A549 (cell line): ENCODE measurements at regions not wholly inside any gene's neighbourhood (a gene's known extent, or its start where the extent isn't known, plus 50 kb on each side); places are given as distances from the start of the nearest gene placed in this dataset.

Source experiments
- HDAC2 ChIP-seq: fragments of 200-600 bp; sonication (generic); IDR thresholded peaks from 2 replicates; pipeline ENCODE4 v1.6.1; 2016
- HMGXB4 ChIP-seq: fragments of 250-450 bp; sonication (Bioruptor Pico); IDR thresholded peaks from 2 replicates; pipeline ENCODE4 v1.5.0; 2021; ENCODE audit warnings: mild to moderate bottlenecking, moderate library complexity, borderline replicate concordance
- MAFK ChIP-seq: fragments of 450-650 bp; IDR thresholded peaks from 2 replicates; pipeline ENCODE4 v1.6.1; 2014; ENCODE audit not compliant: partially characterized antibody
- MYC ChIP-seq: IDR thresholded peaks from 2 replicates; pipeline ENCODE4 v1.6.1; 2012; ENCODE audit warnings: mild to moderate bottlenecking, inconsistent platforms, low read length, improper control_type of control experiment, borderline replicate concordance
- NPAS2 ChIP-seq: fragments of 250-450 bp; sonication (Bioruptor Pico); IDR thresholded peaks from 2 replicates; pipeline ENCODE4 v1.8.0; 2022; ENCODE audit warnings: mild to moderate bottlenecking, moderate library complexity, borderline replicate concordance
- PHF8 ChIP-seq: fragments of 200-600 bp; sonication (generic); IDR thresholded peaks from 2 replicates; pipeline ENCODE4 v1.6.1; 2016; ENCODE audit warnings: low read depth, mild to moderate bottlenecking, antibody characterized with exemption, moderate library complexity, borderline replicate concordance
- POLR2AphosphoS2 ChIP-seq: conservative IDR thresholded peaks from 2 replicates; pipeline ENCODE4 v1.6.1; 2012; ENCODE audit warnings: low read length, improper control_type of control experiment, inconsistent platforms
- RFX5 ChIP-seq: fragments of 450-650 bp; IDR thresholded peaks from 2 replicates; pipeline ENCODE4 v1.7.1; 2014; ENCODE audit warnings: antibody characterized with exemption, mild to moderate bottlenecking, moderate library complexity
- ZC3H11A ChIP-seq: fragments of 450-650 bp; IDR thresholded peaks from 2 replicates; pipeline ENCODE4 v1.6.1; 2014; ENCODE audit warnings: antibody characterized with exemption, mild to moderate bottlenecking
- TF ChIP-seq, protein P1 (sequence below): fragments of >200 bp; sonication (Bioruptor Twin); formaldehyde crosslinking; IDR thresholded peaks from 3 replicates; pipeline ENCODE4 v1.5.1; 2016
- TF ChIP-seq, protein P2 (sequence below): IDR thresholded peaks from 2 replicates; pipeline ENCODE4 v1.6.1; 2012
- TF ChIP-seq, protein P3 (sequence below): IDR thresholded peaks from 2 replicates; pipeline ENCODE4 v1.6.1; 2012; ENCODE audit warnings: low read depth, borderline replicate concordance

DNA sequence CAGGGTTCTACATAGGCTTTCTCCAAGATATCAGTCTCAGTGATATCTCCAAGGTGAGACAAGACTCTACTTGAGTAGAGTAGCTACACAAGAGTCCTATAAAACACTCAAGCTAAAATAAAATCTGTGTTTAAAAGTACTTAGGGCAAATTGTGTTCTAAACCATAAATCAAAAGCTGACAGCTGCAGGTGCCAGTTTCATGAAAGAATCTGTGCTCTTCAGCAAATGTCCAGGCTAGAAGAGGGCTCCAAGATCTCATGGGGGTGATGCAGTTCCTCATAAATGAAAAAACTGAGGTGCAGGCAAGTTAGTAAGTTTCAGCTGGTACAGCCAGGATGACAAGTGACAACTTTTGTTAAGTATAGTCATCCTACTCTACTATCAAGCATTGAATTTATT lies 142.8 kb upstream of the TNPO1 start:
- TF ChIP-seq RFX5: no peak
- TF ChIP-seq PHF8: no peak
- TF ChIP-seq ZC3H11A: no peak
- TF ChIP-seq, protein P1, sequence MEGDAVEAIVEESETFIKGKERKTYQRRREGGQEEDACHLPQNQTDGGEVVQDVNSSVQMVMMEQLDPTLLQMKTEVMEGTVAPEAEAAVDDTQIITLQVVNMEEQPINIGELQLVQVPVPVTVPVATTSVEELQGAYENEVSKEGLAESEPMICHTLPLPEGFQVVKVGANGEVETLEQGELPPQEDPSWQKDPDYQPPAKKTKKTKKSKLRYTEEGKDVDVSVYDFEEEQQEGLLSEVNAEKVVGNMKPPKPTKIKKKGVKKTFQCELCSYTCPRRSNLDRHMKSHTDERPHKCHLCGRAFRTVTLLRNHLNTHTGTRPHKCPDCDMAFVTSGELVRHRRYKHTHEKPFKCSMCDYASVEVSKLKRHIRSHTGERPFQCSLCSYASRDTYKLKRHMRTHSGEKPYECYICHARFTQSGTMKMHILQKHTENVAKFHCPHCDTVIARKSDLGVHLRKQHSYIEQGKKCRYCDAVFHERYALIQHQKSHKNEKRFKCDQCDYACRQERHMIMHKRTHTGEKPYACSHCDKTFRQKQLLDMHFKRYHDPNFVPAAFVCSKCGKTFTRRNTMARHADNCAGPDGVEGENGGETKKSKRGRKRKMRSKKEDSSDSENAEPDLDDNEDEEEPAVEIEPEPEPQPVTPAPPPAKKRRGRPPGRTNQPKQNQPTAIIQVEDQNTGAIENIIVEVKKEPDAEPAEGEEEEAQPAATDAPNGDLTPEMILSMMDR: no peak
- TF ChIP-seq MAFK: no peak
- TF ChIP-seq HDAC2: no peak
- TF ChIP-seq HMGXB4 (CRISPR knock-in tag): no peak
- TF ChIP-seq, protein P2, sequence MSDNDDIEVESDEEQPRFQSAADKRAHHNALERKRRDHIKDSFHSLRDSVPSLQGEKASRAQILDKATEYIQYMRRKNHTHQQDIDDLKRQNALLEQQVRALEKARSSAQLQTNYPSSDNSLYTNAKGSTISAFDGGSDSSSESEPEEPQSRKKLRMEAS: no peak
- no peak for TF ChIP-seq POLR2AphosphoS2
- no peak for TF ChIP-seq NPAS2
- no peak for TF ChIP-seq MYC
- TF ChIP-seq, protein P3, sequence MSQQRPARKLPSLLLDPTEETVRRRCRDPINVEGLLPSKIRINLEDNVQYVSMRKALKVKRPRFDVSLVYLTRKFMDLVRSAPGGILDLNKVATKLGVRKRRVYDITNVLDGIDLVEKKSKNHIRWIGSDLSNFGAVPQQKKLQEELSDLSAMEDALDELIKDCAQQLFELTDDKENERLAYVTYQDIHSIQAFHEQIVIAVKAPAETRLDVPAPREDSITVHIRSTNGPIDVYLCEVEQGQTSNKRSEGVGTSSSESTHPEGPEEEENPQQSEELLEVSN: no peak
